CD4-positive, alpha-beta T cell (primary cell): ENCODE measurements at regions not wholly inside any gene's neighbourhood (a gene's known extent, or its start where the extent isn't known, plus 50 kb on each side); places are given as distances from the start of the nearest gene placed in this dataset.

Experiments used
- ATAC-seq: fragments of 200-7000 bp; cut with Tn5 transposase; one replicate; pipeline ENCODE4 v1.10.0; 2022; ENCODE audit warnings: mild to moderate bottlenecking; ENCODE audit not compliant: poor library complexity
- CTCF ChIA-PET: fragments of 350-600 bp; sonication (Branson Sonifier 250); formaldehyde crosslinking; loops from one replicate; lab custom pipeline; 2021; ENCODE audit warnings: antibody characterized with exemption, inconsistent platforms; lab: Charles Lee
- POLR2A ChIA-PET: fragments of 350-600 bp; sonication (Branson Sonifier 250); formaldehyde crosslinking; loops from one replicate; lab custom pipeline; 2021; ENCODE audit warnings: antibody characterized with exemption, inconsistent platforms; lab: Charles Lee
- DNase-seq, 14 experiments: peaks; one replicate each; pipeline ENCODE4 v3.0.0-alpha.2; 2013 to 2020; ENCODE audit warnings: mixed read lengths in 2 of 14
- H3K27ac ChIP-seq, 2 donors: one replicate each; pipeline versions ENCODE4 v1.5.1 to v1.7.0; 2013; ENCODE audit warnings: low read length in 2 of 2, low read depth in 1 of 2, mild to moderate bottlenecking in 1 of 2
- H3K27me3 ChIP-seq, 2 experiments: 1 replicate in 1 of 2; 2 replicates in 1 of 2; pipeline versions ENCODE4 v1.6.1 to v1.7.0; 2013; ENCODE audit warnings: low read length in 2 of 2, control low read depth in 1 of 2, mild to moderate bottlenecking in 1 of 2, moderate library complexity in 1 of 2; ENCODE audit not compliant: insufficient read depth in 2 of 2, control insufficient read depth in 1 of 2
- H3K36me3 ChIP-seq: one replicate; pipeline ENCODE4 v1.6.1; 2013; ENCODE audit warnings: low read length, control low read depth; ENCODE audit not compliant: insufficient read depth
- H3K4me1 ChIP-seq: one replicate; pipeline ENCODE4 v1.6.1; 2013; ENCODE audit warnings: low read length, control low read depth; ENCODE audit not compliant: insufficient read depth
- H3K4me3 ChIP-seq: one replicate; pipeline ENCODE4 v1.5.1; 2013; ENCODE audit warnings: mild to moderate bottlenecking, low read length, moderate library complexity
- H3K9me3 ChIP-seq, 2 experiments: 1 replicate in 1 of 2; 2 replicates in 1 of 2; pipeline versions ENCODE4 v1.6.1 to v1.7.0; 2013; ENCODE audit warnings: low read length in 2 of 2, mild to moderate bottlenecking in 2 of 2, control low read depth in 1 of 2, moderate library complexity in 1 of 2; ENCODE audit not compliant: control insufficient read depth in 1 of 2, insufficient read depth in 1 of 2
- H3K27ac Mint-ChIP-seq: one replicate; pipeline ENCODE4 v1.8.0; 2020; ENCODE audit warnings: mixed read lengths
- H3K27me3 Mint-ChIP-seq: one replicate; pipeline ENCODE4 v1.8.0; 2021; ENCODE audit warnings: mixed read lengths
- H3K36me3 Mint-ChIP-seq: one replicate; pipeline ENCODE4 v1.8.0; 2021; ENCODE audit warnings: low read depth, mixed read lengths
- H3K4me1 Mint-ChIP-seq: one replicate; pipeline ENCODE4 v1.8.0; 2021; ENCODE audit warnings: low read depth, mixed read lengths
- H3K4me3 Mint-ChIP-seq: one replicate; pipeline ENCODE4 v1.8.0; 2020; ENCODE audit warnings: mild to moderate bottlenecking, mixed read lengths
- H3K9me3 Mint-ChIP-seq: one replicate; pipeline ENCODE4 v1.8.0; 2020; ENCODE audit warnings: mixed read lengths
- CTCF ChIP-seq: fragments of 200-600 bp; IDR thresholded peaks from one replicate; pipeline ENCODE4 v1.8.0; 2022; ENCODE audit warnings: antibody characterized with exemption, mild to moderate bottlenecking
- intact Hi-C, 2 experiments: fragments of 100-400 bp; cut with DNase I in 1 of 2; cut with micrococcal nuclease in 1 of 2; formaldehyde crosslinking; loops; one replicate each; pipeline versions ENCODE4 v1.15.1 to v1.9.0; 2023 to 2025; cut with DNase I, micrococcal nuclease

GRCh38 chr12:24034160-24034559, 84.7 kb upstream of the SOX5 start:
- H3K27me3 ChIP-seq = no peaks in the 10 kb centered on the region
- ATAC-seq (no peak), DNase-seq (no peak)
- no peaks in the 10 kb centered on the region for H3K36me3 ChIP-seq
- no peaks in the 10 kb centered on the region for H3K4me1 Mint-ChIP-seq
- no peaks in the 10 kb centered on the region for H3K27me3 Mint-ChIP-seq
- no peak overlapping the region for H3K4me3 Mint-ChIP-seq
- CTCF ChIA-PET = no interaction called here
- H3K27ac Mint-ChIP-seq = no peak overlapping the region
- H3K4me1 ChIP-seq = no peaks in the 10 kb centered on the region
- H3K9me3 Mint-ChIP-seq = no peaks in the 10 kb centered on the region
- H3K4me3 ChIP-seq = no peak overlapping the region
- H3K9me3 ChIP-seq = no peaks in the 10 kb centered on the region
- POLR2A ChIA-PET = no interaction called here
- no peak for TF ChIP-seq CTCF
- H3K36me3 Mint-ChIP-seq = no peaks in the 10 kb centered on the region
- no peak overlapping the region for H3K27ac ChIP-seq
- intact Hi-C loops = no loop called here

GRCh38 chr12:24027352-24027751, 77.9 kb upstream of the SOX5 start:
- no peaks in the 10 kb centered on the region for H3K4me1 Mint-ChIP-seq
- Histone ChIP-seq H3K4me1 (no peaks in the 10 kb centered on the region), H3K9me3 (no peaks in the 10 kb centered on the region), H3K36me3 (no peaks in the 10 kb centered on the region), H3K27ac (no peak overlapping the region), H3K4me3 (no peak overlapping the region), H3K27me3 (no peaks in the 10 kb centered on the region)
- CTCF ChIA-PET = no interaction called here
- DNase-seq (no peak), ATAC-seq (no peak)
- H3K4me3 Mint-ChIP-seq = no peak overlapping the region
- no peak overlapping the region for H3K27ac Mint-ChIP-seq
- TF ChIP-seq CTCF = no peak
- H3K27me3 Mint-ChIP-seq = no peaks in the 10 kb centered on the region
- POLR2A ChIA-PET = no interaction called here
- no peaks in the 10 kb centered on the region for H3K9me3 Mint-ChIP-seq
- intact Hi-C loops = no loop called here
- H3K36me3 Mint-ChIP-seq = no peaks in the 10 kb centered on the region

GRCh38 chr12:24025153-24025798, 75.8 kb upstream of the SOX5 start:
- CTCF ChIA-PET = no interaction called here
- no peak for ATAC-seq
- no peak for TF ChIP-seq CTCF

More at GRCh38 chr12:24025153-24025798, 75.8 kb upstream of the SOX5 start:
- Histone ChIP-seq H3K9me3 (no peaks in the 10 kb centered on the region), H3K4me1 (no peaks in the 10 kb centered on the region), H3K4me3 (no peak overlapping the region), H3K36me3 (no peaks in the 10 kb centered on the region), H3K27ac (no peak overlapping the region), H3K27me3 (no peaks in the 10 kb centered on the region)
- POLR2A ChIA-PET = no interaction called here
- no peaks in the 10 kb centered on the region for H3K9me3 Mint-ChIP-seq
- no peak overlapping the region for H3K4me3 Mint-ChIP-seq
- no peak for DNase-seq
- intact Hi-C loops = no loop called here
- no peaks in the 10 kb centered on the region for H3K4me1 Mint-ChIP-seq
- no peaks in the 10 kb centered on the region for H3K36me3 Mint-ChIP-seq
- H3K27me3 Mint-ChIP-seq = no peaks in the 10 kb centered on the region
- no peak overlapping the region for H3K27ac Mint-ChIP-seq
